WTC11 (cell line): ENCODE measurements at regions not wholly inside any gene's neighbourhood (a gene's known extent, or its start where the extent isn't known, plus 50 kb on each side); places are given as distances from the start of the nearest gene placed in this dataset.

Source experiments
- ATAC-seq: fragments of 200-7000 bp; cut with Tn5 transposase; 2 replicates; pipeline ENCODE4 v1.10.0; 2021; ENCODE audit warnings: mild to moderate bottlenecking, moderate library complexity
- CTCF ChIA-PET: fragments of 300-600 bp; sonication (Branson Sonifier 250); formaldehyde crosslinking; loops from one replicate; lab custom pipeline; 2021; ENCODE audit warnings: antibody characterized with exemption; lab: Charles Lee
- POLR2A ChIA-PET: fragments of 350-600 bp; sonication (Branson Sonifier 250); formaldehyde crosslinking; loops from one replicate; lab custom pipeline; 2021; ENCODE audit warnings: antibody characterized with exemption; lab: Charles Lee
- DNase-seq: peaks from one replicate; pipeline ENCODE4 v3.0.0; 2021; ENCODE audit warnings: low spot score
- H3K27ac Mint-ChIP-seq: 2 replicates; pipeline ENCODE4 v1.8.0; 2021; ENCODE audit warnings: mixed read lengths
- H3K27me3 Mint-ChIP-seq: 2 replicates; pipeline ENCODE4 v1.8.0; 2021; ENCODE audit warnings: low read depth, mild to moderate bottlenecking, moderate library complexity, mixed read lengths
- H3K36me3 Mint-ChIP-seq: 2 replicates; pipeline ENCODE4 v1.8.0; 2021; ENCODE audit warnings: mixed read lengths
- H3K4me1 Mint-ChIP-seq: 2 replicates; pipeline ENCODE4 v1.8.0; 2022; ENCODE audit warnings: mixed read lengths
- H3K4me3 Mint-ChIP-seq: 2 replicates; pipeline ENCODE4 v1.8.0; 2021; ENCODE audit warnings: mild to moderate bottlenecking, moderate library complexity, mixed read lengths
- H3K9me3 Mint-ChIP-seq: 2 replicates; pipeline ENCODE4 v1.8.0; 2021; ENCODE audit warnings: mixed read lengths
- AFF4 ChIP-seq: sonication (generic); formaldehyde crosslinking; IDR thresholded peaks from 2 replicates; pipeline ENCODE4 v1.8.1; 2023; ENCODE audit warnings: mild to moderate bottlenecking, missing genetic modification reagents, borderline replicate concordance
- ATF2 ChIP-seq: sonication (generic); formaldehyde crosslinking; IDR thresholded peaks from 2 replicates; pipeline ENCODE4 v1.8.1; 2022; ENCODE audit warnings: low read depth, missing genetic modification reagents, borderline replicate concordance
- ATF3 ChIP-seq: sonication (generic); formaldehyde crosslinking; conservative IDR thresholded peaks from 2 replicates; pipeline ENCODE4 v1.8.1; 2022; ENCODE audit warnings: mild to moderate bottlenecking, missing genetic modification reagents
- CREB1 ChIP-seq: sonication (generic); formaldehyde crosslinking; IDR thresholded peaks from 2 replicates; pipeline ENCODE4 v1.8.0; 2023; ENCODE audit warnings: mild to moderate bottlenecking, missing genetic modification reagents
- CREM ChIP-seq: sonication (generic); formaldehyde crosslinking; IDR thresholded peaks from 2 replicates; pipeline ENCODE4 v1.8.1; 2022; ENCODE audit warnings: mild to moderate bottlenecking, missing genetic modification reagents, moderate library complexity
- E2F5 ChIP-seq: sonication (generic); formaldehyde crosslinking; IDR thresholded peaks from 2 replicates; pipeline ENCODE4 v1.8.1; 2022; ENCODE audit warnings: mild to moderate bottlenecking, moderate library complexity, missing genetic modification reagents
- EMX1 ChIP-seq: fragments of 250-450 bp; sonication (Bioruptor Pico); IDR thresholded peaks from 2 replicates; pipeline ENCODE4 v1.8.0; 2021; ENCODE audit warnings: mild to moderate bottlenecking
- FOXP1 ChIP-seq: sonication (generic); formaldehyde crosslinking; IDR thresholded peaks from 2 replicates; pipeline ENCODE4 v1.8.0; 2022; ENCODE audit warnings: missing genetic modification reagents, mild to moderate bottlenecking, moderate library complexity, borderline replicate concordance
- GTF2I ChIP-seq: fragments of 250-450 bp; sonication (Bioruptor Pico); conservative IDR thresholded peaks from 2 replicates; pipeline ENCODE4 v1.4.0; 2021; ENCODE audit warnings: mild to moderate bottlenecking
- NFE2L1 ChIP-seq: sonication (generic); formaldehyde crosslinking; IDR thresholded peaks from 2 replicates; pipeline ENCODE4 v1.8.1; 2023; ENCODE audit warnings: missing genetic modification reagents
- NR2C2 ChIP-seq: sonication (generic); formaldehyde crosslinking; IDR thresholded peaks from 2 replicates; pipeline ENCODE4 v1.8.0; 2022; ENCODE audit warnings: mild to moderate bottlenecking, missing genetic modification reagents
- PREB ChIP-seq: sonication (generic); formaldehyde crosslinking; IDR thresholded peaks from 2 replicates; pipeline ENCODE4 v1.8.1; 2022; ENCODE audit warnings: mild to moderate bottlenecking, missing genetic modification reagents, moderate library complexity, borderline replicate concordance
- USF1 ChIP-seq: sonication (generic); formaldehyde crosslinking; IDR thresholded peaks from 2 replicates; pipeline ENCODE4 v1.8.0; 2022; ENCODE audit warnings: mild to moderate bottlenecking, missing genetic modification reagents
- ZNF121 ChIP-seq: sonication (generic); formaldehyde crosslinking; IDR thresholded peaks from 2 replicates; pipeline ENCODE4 v1.8.0; 2023; ENCODE audit warnings: missing genetic modification reagents
- ZNF138 ChIP-seq: sonication (generic); formaldehyde crosslinking; conservative IDR thresholded peaks from 2 replicates; pipeline ENCODE4 v1.8.1; 2022; ENCODE audit warnings: mild to moderate bottlenecking, moderate library complexity, missing genetic modification reagents
- ZNF281 ChIP-seq: sonication (generic); formaldehyde crosslinking; IDR thresholded peaks from 2 replicates; pipeline ENCODE4 v1.8.0; 2023; ENCODE audit warnings: mild to moderate bottlenecking, missing genetic modification reagents
- ZNF416 ChIP-seq: fragments of 250-450 bp; sonication (Bioruptor Pico); IDR thresholded peaks from 2 replicates; pipeline ENCODE4 v1.9.0; 2021; ENCODE audit warnings: mild to moderate bottlenecking, inconsistent platforms

GRCh38 chr14:40986655-40987054 lies 620.0 kb upstream of the LRFN5 start (continued):
- no peak for TF ChIP-seq AFF4 (CRISPR knock-in tag)
- no peak for TF ChIP-seq CREB1 (CRISPR knock-in tag)
- TF ChIP-seq PREB (CRISPR knock-in tag) = no peak
- TF ChIP-seq ZNF416 = no peak
- no peak for TF ChIP-seq ZNF281
- TF ChIP-seq ATF2 (CRISPR knock-in tag) = no peak

GRCh38 chr14:40985584-40985983 lies 621.1 kb upstream of the LRFN5 start:
- TF ChIP-seq EMX1 (CRISPR knock-in tag) (no peak), NFE2L1 (CRISPR knock-in tag) (no peak), CREM (no peak), NR2C2 (CRISPR knock-in tag) (no peak), ATF3 (CRISPR knock-in tag) (no peak), FOXP1 (CRISPR knock-in tag) (no peak), E2F5 (no peak), USF1 (CRISPR knock-in tag) (no peak), ZNF121 (CRISPR knock-in tag) (no peak), ZNF138 (CRISPR knock-in tag) (no peak), GTF2I (no peak)
- H3K36me3 Mint-ChIP-seq = no peaks in the 10 kb centered on the region
- H3K9me3 Mint-ChIP-seq = peaks cover 4% of the 10 kb centered on the region; the same call in 1 of the 2 replicates
- peaks cover 10% of the 10 kb centered on the region for H3K4me1 Mint-ChIP-seq
- no peak overlapping the region for H3K27ac Mint-ChIP-seq
- POLR2A ChIA-PET = no interaction called here
- ATAC-seq (no peak), DNase-seq (no peak)
- CTCF ChIA-PET = no interaction called here
- H3K4me3 Mint-ChIP-seq = no peak overlapping the region
- H3K27me3 Mint-ChIP-seq = no peaks in the 10 kb centered on the region
